ENCODE measurements at regions not wholly inside any gene's neighbourhood (a gene's known extent, or its start where the extent isn't known, plus 50 kb on each side); places are given as distances from the start of the nearest gene placed in this dataset.

DNA sequence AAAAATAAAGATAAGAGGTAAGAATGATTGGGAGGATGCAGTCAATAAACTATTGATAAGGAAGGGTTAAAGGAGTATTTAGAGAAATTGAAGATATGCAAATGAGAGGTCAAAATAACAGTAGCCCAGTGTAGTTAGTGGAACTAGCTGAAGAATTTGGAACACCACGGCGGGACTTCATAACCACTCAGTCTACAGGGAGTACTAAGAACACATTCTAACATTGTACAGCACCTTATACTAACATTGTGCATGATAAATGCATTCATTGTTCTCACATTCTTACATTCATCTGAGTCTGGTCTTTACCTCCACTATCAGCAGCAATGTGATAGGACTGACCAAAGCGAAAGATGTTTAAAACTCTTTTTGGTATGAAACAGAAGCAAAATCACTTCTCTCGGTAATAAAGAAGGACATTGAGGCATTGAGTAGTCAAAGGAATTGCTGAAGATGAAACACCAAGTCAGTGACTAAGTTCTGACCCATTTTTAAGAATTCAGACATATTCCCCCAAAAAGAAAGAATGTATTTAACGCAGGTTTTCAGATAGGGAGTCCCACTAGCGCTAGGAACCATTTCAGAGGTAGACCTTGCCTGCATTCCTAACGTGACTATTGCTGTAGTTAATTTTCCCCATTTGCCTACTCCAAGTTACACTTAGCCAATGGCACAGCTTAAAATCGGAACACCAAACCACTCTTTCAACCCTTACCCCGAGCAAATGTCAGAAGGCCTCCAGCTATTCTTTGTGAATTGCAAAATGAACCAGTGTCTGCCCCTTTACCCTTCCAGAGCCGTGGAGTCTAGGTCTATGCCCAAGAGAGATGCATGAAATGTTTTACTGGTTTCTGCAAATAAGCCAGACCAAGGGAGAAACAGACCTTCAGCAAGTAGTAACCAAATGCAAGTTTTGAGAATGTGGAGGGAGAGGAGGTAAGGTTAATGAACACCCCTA lies 108.8 kb upstream of the IRF2BP2 start (continued):
- TF ChIP-seq, protein P1, sequence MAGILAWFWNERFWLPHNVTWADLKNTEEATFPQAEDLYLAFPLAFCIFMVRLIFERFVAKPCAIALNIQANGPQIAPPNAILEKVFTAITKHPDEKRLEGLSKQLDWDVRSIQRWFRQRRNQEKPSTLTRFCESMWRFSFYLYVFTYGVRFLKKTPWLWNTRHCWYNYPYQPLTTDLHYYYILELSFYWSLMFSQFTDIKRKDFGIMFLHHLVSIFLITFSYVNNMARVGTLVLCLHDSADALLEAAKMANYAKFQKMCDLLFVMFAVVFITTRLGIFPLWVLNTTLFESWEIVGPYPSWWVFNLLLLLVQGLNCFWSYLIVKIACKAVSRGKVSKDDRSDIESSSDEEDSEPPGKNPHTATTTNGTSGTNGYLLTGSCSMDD (CRISPR knock-in tag; IDR thresholded peaks at IDR 0.05), result no peak
- TF ChIP-seq ATF1 (CRISPR knock-in tag; IDR thresholded peaks at IDR 0.05) (no peak), SSRP1 (CRISPR knock-in tag; IDR thresholded peaks at IDR 0.05) (peak; percentile 96), TAF1 (CRISPR knock-in tag; IDR thresholded peaks at IDR 0.05) (no peak), MYNN (CRISPR knock-in tag; IDR thresholded peaks at IDR 0.05; ENCODE audit: low read depth) (no peak), ZBTB20 (CRISPR knock-in tag; IDR thresholded peaks at IDR 0.05; ENCODE audit: borderline replicate concordance, low read depth) (no peak; the same call in 1 of the 2 replicates), ELF4 (CRISPR knock-in tag; IDR thresholded peaks at IDR 0.05; ENCODE audit: borderline replicate concordance) (no peak; the same call in 1 of the 2 replicates), TOPORS (CRISPR knock-in tag; IDR thresholded peaks at IDR 0.05) (no peak), ZFP41 (CRISPR knock-in tag; IDR thresholded peaks at IDR 0.05; ENCODE audit: borderline replicate concordance) (no peak), EED (CRISPR knock-in tag; IDR thresholded peaks at IDR 0.05) (no peak), HHEX (CRISPR knock-in tag; IDR thresholded peaks at IDR 0.05) (no peak), NFATC3 (CRISPR knock-in tag; IDR thresholded peaks at IDR 0.05) (no peak), EP300 (IDR thresholded peaks at IDR 0.05; ENCODE audit: low read depth in 2 of 2, low read length in 2 of 2) (peak in 1 of 2 experiments; percentile 8; a peak in 1 of 4 replicates), EP300 (CRISPR knock-in tag; IDR thresholded peaks at IDR 0.05; ENCODE audit: borderline replicate concordance) (no peak), SYNCRIP (IDR thresholded peaks at IDR 0.05; ENCODE audit: insufficient read depth, low read depth, low read length) (no peak), ZNF780A (CRISPR knock-in tag; IDR thresholded peaks at IDR 0.05) (no peak), PPARG (CRISPR knock-in tag; conservative IDR thresholded peaks at IDR 0.05) (no peak)
- TF ChIP-seq, protein P2, sequence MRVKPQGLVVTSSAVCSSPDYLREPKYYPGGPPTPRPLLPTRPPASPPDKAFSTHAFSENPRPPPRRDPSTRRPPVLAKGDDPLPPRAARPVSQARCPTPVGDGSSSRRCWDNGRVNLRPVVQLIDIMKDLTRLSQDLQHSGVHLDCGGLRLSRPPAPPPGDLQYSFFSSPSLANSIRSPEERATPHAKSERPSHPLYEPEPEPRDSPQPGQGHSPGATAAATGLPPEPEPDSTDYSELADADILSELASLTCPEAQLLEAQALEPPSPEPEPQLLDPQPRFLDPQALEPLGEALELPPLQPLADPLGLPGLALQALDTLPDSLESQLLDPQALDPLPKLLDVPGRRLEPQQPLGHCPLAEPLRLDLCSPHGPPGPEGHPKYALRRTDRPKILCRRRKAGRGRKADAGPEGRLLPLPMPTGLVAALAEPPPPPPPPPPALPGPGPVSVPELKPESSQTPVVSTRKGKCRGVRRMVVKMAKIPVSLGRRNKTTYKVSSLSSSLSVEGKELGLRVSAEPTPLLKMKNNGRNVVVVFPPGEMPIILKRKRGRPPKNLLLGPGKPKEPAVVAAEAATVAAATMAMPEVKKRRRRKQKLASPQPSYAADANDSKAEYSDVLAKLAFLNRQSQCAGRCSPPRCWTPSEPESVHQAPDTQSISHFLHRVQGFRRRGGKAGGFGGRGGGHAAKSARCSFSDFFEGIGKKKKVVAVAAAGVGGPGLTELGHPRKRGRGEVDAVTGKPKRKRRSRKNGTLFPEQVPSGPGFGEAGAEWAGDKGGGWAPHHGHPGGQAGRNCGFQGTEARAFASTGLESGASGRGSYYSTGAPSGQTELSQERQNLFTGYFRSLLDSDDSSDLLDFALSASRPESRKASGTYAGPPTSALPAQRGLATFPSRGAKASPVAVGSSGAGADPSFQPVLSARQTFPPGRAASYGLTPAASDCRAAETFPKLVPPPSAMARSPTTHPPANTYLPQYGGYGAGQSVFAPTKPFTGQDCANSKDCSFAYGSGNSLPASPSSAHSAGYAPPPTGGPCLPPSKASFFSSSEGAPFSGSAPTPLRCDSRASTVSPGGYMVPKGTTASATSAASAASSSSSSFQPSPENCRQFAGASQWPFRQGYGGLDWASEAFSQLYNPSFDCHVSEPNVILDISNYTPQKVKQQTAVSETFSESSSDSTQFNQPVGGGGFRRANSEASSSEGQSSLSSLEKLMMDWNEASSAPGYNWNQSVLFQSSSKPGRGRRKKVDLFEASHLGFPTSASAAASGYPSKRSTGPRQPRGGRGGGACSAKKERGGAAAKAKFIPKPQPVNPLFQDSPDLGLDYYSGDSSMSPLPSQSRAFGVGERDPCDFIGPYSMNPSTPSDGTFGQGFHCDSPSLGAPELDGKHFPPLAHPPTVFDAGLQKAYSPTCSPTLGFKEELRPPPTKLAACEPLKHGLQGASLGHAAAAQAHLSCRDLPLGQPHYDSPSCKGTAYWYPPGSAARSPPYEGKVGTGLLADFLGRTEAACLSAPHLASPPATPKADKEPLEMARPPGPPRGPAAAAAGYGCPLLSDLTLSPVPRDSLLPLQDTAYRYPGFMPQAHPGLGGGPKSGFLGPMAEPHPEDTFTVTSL (CRISPR knock-in tag; IDR thresholded peaks at IDR 0.05; ENCODE audit: borderline replicate concordance), result no peak
- TF ChIP-seq, protein P3, sequence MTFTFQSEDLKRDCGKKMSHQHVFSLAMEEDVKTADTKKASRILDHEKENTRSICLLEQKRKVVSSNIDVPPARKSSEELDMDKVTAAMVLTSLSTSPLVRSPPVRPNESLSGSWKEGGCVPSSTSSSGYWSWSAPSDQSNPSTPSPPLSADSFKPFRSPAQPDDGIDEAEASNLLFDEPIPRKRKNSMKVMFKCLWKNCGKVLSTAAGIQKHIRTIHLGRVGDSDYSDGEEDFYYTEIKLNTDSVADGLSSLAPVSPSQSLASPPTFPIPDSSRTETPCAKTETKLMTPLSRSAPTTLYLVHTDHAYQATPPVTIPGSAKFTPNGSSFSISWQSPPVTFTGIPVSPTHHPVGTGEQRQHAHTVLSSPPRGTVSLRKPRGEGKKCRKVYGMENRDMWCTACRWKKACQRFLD (CRISPR knock-in tag; IDR thresholded peaks at IDR 0.05; ENCODE audit: borderline replicate concordance), result no peak
- TF ChIP-seq, protein P4, sequence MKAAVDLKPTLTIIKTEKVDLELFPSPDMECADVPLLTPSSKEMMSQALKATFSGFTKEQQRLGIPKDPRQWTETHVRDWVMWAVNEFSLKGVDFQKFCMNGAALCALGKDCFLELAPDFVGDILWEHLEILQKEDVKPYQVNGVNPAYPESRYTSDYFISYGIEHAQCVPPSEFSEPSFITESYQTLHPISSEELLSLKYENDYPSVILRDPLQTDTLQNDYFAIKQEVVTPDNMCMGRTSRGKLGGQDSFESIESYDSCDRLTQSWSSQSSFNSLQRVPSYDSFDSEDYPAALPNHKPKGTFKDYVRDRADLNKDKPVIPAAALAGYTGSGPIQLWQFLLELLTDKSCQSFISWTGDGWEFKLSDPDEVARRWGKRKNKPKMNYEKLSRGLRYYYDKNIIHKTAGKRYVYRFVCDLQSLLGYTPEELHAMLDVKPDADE (CRISPR knock-in tag; IDR thresholded peaks at IDR 0.05), result no peak
